ENCODE measurements at regions not wholly inside any gene's neighbourhood (a gene's known extent, or its start where the extent isn't known, plus 50 kb on each side); places are given as distances from the start of the nearest gene placed in this dataset.
A peak's percentile ranks its signal among the peaks of the same experiment; 100 is the strongest.
"Not testable (repeated sequence)": the region's sequence is repeated elsewhere in the genome, so short reads cannot be mapped to it uniquely, and the experiment has no call there.

DNA sequence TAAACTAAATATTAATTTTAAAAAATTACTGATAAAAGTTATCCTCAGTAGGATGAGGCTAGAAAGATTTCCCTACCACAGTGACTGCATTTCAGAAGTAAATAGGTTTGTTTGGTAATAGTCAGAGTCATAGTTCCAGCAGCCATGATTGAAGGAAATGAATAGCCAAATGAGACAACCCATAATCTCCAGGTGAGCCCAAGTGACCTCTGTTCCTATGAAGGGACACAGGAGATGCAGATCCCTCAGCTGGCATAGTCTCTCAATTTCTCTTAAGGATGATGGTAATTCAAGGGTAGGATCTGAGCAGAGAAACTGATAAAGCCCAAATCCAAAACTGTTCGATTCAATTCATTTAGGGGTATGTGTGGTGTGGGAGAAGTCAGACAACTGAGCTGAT lies 461.8 kb downstream of the RAP2B start:
- Mint-ChIP-seq H3K9me3 (peaks cover 31% of the 10 kb centered on the region), H3K4me3 (peak overlapping the region; percentile 58), H3K27me3 (ENCODE audit: low read depth) (no peaks in the 10 kb centered on the region), H3K27ac (peak overlapping the region; percentile 88), H3K4me1 (ENCODE audit: low read depth) (peaks cover 63% of the 10 kb centered on the region), H3K36me3 (ENCODE audit: low read depth) (peaks cover 30% of the 10 kb centered on the region)
- DNase-seq (ENCODE audit: low spot score), result no peak

DNA sequence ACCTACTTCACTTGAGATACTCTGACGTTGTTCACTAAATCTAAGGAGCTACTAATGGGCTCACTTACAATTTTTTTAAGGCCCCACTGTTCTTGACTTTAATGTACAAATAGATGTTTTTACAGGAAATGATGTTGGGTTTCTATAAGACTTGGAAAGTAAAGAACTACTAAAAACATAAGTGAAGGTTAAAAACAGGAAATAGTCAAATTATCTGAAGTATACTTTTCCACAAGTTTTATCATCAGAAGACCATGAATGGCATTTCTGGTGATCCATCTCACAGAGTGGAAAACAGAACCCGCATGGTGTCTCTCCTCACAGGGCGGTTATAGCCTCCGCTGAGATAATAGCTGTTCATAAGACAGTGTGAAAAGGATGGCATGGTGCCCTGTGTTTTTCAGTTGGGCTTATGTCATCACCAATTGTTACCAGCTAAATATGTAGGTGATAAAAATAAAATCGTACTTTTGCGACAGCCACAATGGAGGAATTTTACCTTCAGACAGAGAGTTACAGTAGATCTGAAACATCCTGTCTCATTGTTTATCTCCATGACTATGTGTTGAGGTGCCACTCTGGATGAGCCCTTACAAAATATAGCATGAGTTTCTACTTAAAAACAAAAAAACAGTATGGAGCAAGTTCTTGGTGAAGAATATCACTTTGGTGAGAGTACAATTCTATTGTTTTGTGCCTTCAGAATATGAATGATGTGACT lies 462.4 kb downstream of the RAP2B start:
- Mint-ChIP-seq H3K4me1 (ENCODE audit: low read depth) (peaks cover 65% of the 10 kb centered on the region), H3K9me3 (peaks cover 31% of the 10 kb centered on the region), H3K36me3 (ENCODE audit: low read depth) (peaks cover 30% of the 10 kb centered on the region), H3K27me3 (ENCODE audit: low read depth) (no peaks in the 10 kb centered on the region), H3K4me3 (peak overlapping the region; percentile 58), H3K27ac (peak overlapping the region; percentile 88)
- peak; percentile 50 for DNase-seq (ENCODE audit: low spot score)

DNA sequence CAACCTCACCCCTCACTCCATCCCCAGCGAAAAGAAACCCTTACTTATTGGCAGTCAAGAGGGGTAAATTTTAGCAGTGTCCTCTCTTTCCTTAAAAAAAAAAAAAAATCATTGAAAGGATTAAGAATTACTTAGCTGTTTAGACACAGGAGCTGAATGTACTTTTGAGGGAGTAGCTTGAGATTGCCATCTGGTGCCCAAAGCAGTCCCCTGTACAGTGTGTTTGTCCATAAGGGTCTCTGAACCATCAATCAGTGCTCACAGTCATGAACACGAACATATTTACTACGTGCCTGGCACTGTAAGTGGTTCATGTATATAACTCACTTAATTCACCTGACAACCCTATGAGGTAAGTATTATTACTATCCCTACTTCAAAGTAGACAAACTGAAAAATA lies 463.5 kb downstream of the RAP2B start:
- peaks cover 72% of the 10 kb centered on the region for H3K4me1 Mint-ChIP-seq (ENCODE audit: low read depth)
- H3K27ac Mint-ChIP-seq, result peak overlapping the region; percentile 52
- peaks cover 27% of the 10 kb centered on the region for H3K9me3 Mint-ChIP-seq
- H3K36me3 Mint-ChIP-seq (ENCODE audit: low read depth), result peaks cover 26% of the 10 kb centered on the region
- H3K4me3 Mint-ChIP-seq, result no peak overlapping the region
- no peak for DNase-seq (ENCODE audit: low spot score)
- no peaks in the 10 kb centered on the region for H3K27me3 Mint-ChIP-seq (ENCODE audit: low read depth)

DNA sequence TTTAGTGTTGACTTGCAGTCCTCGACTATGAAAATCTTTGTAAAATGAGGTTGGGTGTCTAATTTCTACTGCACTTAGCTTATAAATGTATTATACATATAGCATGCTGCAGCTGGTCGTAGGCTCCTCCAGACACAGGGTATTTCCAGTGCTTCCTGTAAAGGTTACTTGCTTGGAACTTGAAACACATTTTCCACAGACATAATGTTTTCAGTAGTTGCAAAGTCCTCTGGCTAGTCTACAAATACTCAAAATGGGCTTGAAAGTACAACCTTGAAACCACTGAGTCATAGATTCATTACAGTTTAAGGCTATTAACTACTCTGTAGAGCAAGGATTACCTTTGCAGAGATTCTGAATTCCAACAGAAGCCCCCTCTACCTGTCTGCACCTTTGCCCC lies 464.1 kb downstream of the RAP2B start:
- Mint-ChIP-seq H3K27ac (no peak overlapping the region), H3K4me1 (ENCODE audit: low read depth) (peaks cover 72% of the 10 kb centered on the region), H3K9me3 (peaks cover 20% of the 10 kb centered on the region), H3K4me3 (no peak overlapping the region), H3K36me3 (ENCODE audit: low read depth) (peaks cover 19% of the 10 kb centered on the region), H3K27me3 (ENCODE audit: low read depth) (no peaks in the 10 kb centered on the region)
- peak; percentile 31 for DNase-seq (ENCODE audit: low spot score)

DNA sequence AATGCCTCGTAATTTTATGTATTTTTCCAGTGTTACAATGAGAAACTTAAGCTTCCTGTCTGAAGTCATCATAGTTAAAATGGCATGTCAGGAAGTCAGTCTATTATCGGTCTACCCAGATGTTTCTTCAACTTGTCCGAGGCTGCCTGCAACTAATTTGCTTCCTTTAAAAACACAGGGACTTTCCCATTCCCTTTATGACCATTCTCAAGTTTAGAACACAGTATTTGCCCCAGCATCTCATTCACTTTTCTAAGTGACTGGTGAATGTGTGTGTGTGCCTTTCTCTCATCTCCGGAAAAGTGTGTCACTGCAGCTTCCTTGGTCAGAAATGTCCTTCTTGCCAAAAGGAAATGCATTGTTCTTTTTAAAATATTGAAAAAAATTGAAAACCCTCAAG lies 466.6 kb downstream of the RAP2B start:
- no peak for DNase-seq (ENCODE audit: low spot score)
- peaks cover 4% of the 10 kb centered on the region for H3K9me3 Mint-ChIP-seq
- H3K4me3 Mint-ChIP-seq, result peak overlapping the region; percentile 35
- H3K4me1 Mint-ChIP-seq (ENCODE audit: low read depth), result peaks cover 64% of the 10 kb centered on the region
- no peaks in the 10 kb centered on the region for H3K27me3 Mint-ChIP-seq (ENCODE audit: low read depth)
- peaks cover 8% of the 10 kb centered on the region for H3K36me3 Mint-ChIP-seq (ENCODE audit: low read depth)
- H3K27ac Mint-ChIP-seq, result peak overlapping the region; percentile 19

DNA sequence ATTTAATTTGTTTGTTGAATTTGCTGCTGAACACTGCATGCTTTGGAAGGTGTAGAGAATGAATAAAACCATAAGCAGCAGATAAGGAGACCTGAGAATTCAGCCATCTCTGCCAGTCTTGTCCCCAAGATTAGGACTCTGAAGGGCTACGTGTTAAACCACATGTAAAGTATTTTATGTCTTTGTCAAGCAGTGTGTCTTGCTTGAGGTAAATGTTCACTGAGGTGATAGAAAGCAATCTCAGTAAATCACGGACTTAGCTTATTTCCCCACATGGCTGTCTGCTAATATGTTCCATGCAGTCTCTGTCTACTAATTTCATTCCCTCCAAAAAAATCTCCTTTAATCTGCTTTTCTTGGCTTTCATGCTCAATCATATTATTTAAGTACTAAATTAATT lies 467.1 kb downstream of the RAP2B start:
- no peaks in the 10 kb centered on the region for H3K27me3 Mint-ChIP-seq (ENCODE audit: low read depth)
- H3K9me3 Mint-ChIP-seq, result peaks cover 4% of the 10 kb centered on the region
- peaks cover 63% of the 10 kb centered on the region for H3K4me1 Mint-ChIP-seq (ENCODE audit: low read depth)
- no peak overlapping the region for H3K4me3 Mint-ChIP-seq
- DNase-seq (ENCODE audit: low spot score), result no peak
- H3K27ac Mint-ChIP-seq, result no peak overlapping the region
- peaks cover 5% of the 10 kb centered on the region for H3K36me3 Mint-ChIP-seq (ENCODE audit: low read depth)

DNA sequence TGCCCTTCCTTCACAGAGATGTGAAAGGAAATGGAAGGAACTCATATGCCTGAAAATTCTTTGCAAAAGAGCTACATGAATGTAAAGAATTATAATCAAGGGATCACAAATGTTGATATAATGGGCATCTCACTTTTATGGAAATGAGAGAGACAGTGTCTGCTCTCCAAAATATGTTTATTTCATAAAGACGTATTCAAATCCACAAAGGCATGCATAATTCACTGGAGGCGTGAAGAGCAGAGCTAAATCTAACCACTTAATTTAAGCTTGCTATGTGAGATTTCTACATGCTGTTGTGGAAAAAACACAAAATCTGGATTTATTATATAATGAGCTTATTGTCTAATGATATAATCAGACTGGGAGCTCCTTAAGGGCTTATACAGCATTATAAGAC lies 469.1 kb downstream of the RAP2B start:
- H3K27me3 Mint-ChIP-seq (ENCODE audit: low read depth), result no peaks in the 10 kb centered on the region
- no peak overlapping the region for H3K27ac Mint-ChIP-seq

DNA sequence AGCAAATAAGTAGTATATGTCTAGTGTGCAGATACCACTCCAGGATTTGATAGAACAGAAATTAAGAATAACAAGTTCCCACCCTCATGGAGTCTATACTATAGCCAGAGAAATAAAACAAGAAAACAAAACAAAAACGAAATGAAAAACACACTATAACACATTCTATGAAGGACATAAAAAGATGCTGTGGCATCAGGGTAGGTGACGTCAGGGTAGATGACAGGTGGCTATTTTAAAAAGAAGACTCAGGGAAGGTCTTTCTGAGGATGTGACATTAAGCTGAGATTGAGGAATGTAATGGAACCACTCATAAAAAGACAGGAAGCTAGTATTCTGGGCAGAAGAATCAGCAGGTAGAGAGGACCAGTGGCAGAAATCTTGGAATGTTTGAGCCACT lies 469.6 kb downstream of the RAP2B start:
- no peak overlapping the region for H3K27ac Mint-ChIP-seq
- H3K27me3 Mint-ChIP-seq (ENCODE audit: low read depth), result no peaks in the 10 kb centered on the region
- no peaks in the 10 kb centered on the region for H3K36me3 Mint-ChIP-seq (ENCODE audit: low read depth)
- H3K4me1 Mint-ChIP-seq (ENCODE audit: low read depth), result peaks cover 54% of the 10 kb centered on the region
- no peak for DNase-seq (ENCODE audit: low spot score)
- H3K9me3 Mint-ChIP-seq, result no peaks in the 10 kb centered on the region
- no peak overlapping the region for H3K4me3 Mint-ChIP-seq

More for the DNA sequence above, 469.1 kb downstream of the RAP2B start:
- H3K4me1 Mint-ChIP-seq (ENCODE audit: low read depth), result peaks cover 58% of the 10 kb centered on the region
- DNase-seq (ENCODE audit: low spot score), result no peak
- H3K9me3 Mint-ChIP-seq, result no peaks in the 10 kb centered on the region
- H3K36me3 Mint-ChIP-seq (ENCODE audit: low read depth), result peaks cover 2% of the 10 kb centered on the region
- H3K4me3 Mint-ChIP-seq, result no peak overlapping the region

DNA sequence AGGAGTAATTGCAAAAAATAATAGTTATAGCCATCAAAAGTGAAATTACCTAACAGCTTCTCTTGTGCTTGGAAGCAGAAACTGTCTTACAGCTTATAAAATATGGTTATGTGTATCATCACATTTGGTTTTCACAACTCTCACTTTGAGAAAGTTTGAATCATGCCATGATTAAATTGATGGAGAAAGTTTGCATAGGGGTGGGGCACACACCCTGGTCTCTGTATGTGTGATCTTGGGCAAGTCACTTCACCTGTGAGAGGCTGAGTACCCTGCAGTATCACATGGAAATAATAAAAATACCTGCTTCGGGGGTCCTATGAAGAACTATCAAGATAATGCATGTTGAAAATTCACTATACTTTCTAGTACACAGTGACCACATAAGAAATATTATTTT lies 471.4 kb downstream of the RAP2B start:
- Mint-ChIP-seq H3K9me3 (no peaks in the 10 kb centered on the region), H3K36me3 (ENCODE audit: low read depth) (no peaks in the 10 kb centered on the region), H3K27ac (no peak overlapping the region), H3K27me3 (ENCODE audit: low read depth) (no peaks in the 10 kb centered on the region), H3K4me1 (ENCODE audit: low read depth) (peaks cover 43% of the 10 kb centered on the region), H3K4me3 (no peak overlapping the region)
- DNase-seq (ENCODE audit: low spot score), result no peak

DNA sequence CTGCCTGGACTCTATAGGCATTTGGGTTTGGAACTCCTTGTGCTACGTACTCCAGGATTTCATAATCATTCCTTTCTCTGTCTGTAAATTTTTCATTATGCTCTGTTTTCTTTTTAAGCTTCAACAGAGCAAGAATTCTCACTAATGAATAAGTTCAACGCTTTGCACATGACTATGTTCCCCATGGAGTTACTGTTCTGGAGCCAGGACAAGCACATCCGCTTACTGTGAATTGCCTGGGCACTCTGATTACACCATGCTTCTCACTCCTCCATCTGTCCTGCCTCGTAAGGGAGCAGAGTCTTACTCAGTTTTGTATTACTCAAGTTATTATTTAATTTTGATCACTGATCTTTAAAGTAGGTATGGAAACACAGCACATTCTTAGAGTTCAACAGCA lies 472.7 kb downstream of the RAP2B start:
- Mint-ChIP-seq H3K27me3 (ENCODE audit: low read depth) (no peaks in the 10 kb centered on the region), H3K27ac (no peak overlapping the region), H3K4me1 (ENCODE audit: low read depth) (peaks cover 37% of the 10 kb centered on the region), H3K9me3 (no peaks in the 10 kb centered on the region), H3K4me3 (no peak overlapping the region), H3K36me3 (ENCODE audit: low read depth) (no peaks in the 10 kb centered on the region)
- no peak for DNase-seq (ENCODE audit: low spot score)

DNA sequence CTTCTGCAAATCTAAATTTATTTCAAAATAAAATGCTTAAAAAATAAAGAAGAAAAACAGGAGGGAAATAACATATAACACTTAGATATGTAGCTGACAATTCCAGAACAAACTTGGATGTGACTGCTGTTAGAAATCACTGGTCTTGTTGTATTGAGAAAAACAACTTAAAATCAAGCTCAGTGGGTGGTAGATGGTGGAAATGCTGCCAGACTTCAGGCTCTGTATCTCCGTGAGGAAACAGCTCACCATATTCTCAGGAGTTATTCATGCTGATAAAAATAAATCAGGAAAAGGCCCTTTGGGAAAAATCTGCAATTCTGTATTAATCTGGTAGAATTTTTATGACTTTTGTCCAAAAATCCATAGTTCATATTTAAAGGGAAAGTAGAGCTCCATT lies 477.6 kb downstream of the RAP2B start:
- Mint-ChIP-seq H3K27ac (no peak overlapping the region), H3K9me3 (peaks cover 24% of the 10 kb centered on the region), H3K4me1 (ENCODE audit: low read depth) (peaks cover 40% of the 10 kb centered on the region), H3K27me3 (ENCODE audit: low read depth) (no peaks in the 10 kb centered on the region), H3K4me3 (no peak overlapping the region), H3K36me3 (ENCODE audit: low read depth) (peaks cover 11% of the 10 kb centered on the region)
- DNase-seq (ENCODE audit: low spot score), result no peak

DNA sequence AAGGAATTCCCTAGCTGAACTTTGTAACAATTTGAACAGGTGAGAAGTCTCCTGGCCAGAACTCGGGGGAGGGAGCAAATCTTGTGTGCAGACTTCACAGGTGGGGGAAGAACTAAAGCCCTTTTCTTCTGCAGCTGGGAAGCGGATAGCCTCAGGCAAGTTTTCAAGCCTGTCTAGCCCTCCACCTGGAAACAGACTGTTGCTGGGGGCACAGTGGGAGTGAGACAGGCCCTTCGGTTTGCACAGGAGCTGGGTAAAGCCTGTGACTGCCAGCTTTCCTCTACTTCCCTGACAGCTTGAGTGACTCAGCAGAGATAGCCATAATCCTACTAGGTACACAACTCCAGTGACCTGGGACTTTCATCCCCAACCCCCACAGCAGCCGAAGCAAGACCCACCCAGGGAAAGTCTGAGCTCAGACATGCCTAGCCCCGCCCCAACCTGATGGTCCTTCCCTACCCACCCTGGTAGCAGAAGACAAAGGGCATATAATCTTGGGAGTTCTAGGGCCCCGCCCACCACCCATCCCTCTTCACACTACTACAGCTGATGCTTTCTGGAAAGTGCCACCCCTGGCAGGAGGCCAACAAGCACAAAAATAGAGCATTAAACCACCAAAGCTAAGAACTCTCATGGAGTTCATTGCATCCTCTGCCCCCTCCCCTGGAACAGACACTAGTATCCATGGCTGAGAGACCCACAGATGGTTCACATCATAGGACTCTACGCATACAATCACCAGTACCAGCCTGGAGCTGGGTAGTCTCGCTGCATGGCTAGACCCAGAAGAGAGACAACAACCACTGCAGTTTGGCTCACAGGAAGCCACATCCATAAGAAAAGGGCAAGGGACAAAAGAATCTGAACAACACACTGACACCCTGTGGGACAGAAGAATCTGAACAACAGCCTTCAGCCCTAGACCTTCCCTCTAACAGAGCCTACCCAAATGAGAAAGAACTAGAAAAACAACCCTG lies 479.0 kb downstream of the RAP2B start:
- Mint-ChIP-seq H3K36me3 (ENCODE audit: low read depth) (peaks cover 13% of the 10 kb centered on the region), H3K4me3 (no peak overlapping the region), H3K27ac (no peak overlapping the region), H3K27me3 (ENCODE audit: low read depth) (no peaks in the 10 kb centered on the region), H3K4me1 (ENCODE audit: low read depth) (peaks cover 34% of the 10 kb centered on the region), H3K9me3 (peaks cover 27% of the 10 kb centered on the region)
- no peak for DNase-seq (ENCODE audit: low spot score)

DNA sequence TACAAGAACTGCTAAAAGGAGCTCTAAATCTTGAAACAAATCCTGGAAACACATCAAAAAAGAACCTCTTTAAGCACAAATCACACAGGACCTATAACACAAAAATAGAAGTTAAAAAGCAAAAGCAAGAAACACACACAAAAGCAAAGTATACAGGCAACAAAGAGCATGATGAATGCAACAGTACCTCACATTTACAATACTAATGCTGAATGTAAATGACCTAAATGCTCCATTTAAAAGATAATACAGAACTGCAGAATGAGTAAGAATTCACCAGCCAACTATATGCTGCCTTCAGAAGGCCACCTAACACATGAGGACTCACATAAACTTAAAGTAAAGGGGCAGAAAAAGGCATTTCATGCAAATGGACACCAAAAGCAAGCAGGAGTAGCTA lies 478.6 kb upstream of the ARHGEF26 start:
- H3K27ac Mint-ChIP-seq, result not testable (repeated sequence)

DNA sequence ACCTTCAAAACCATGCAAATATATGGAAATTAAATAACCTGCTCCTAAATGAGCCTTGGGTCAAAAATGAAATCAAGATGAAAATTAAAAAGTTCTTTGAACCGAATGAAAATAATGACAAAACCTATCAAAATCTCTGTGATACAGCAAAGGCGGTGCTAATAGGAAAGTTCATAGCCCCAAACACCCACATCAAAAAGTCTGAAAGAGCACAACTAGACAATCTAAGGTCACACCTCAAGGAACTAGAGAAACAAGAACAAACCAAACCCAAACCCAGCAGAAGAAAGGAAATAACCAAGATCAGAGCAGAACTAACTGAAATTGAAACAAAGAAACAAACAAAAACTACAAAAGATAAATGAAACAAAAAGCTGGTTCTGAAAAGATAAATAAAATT lies 477.7 kb upstream of the ARHGEF26 start:
- Mint-ChIP-seq H3K4me1 (ENCODE audit: low read depth) (peaks cover 34% of the 10 kb centered on the region), H3K36me3 (ENCODE audit: low read depth) (peaks cover 13% of the 10 kb centered on the region), H3K4me3 (peak overlapping the region; percentile 55)

More for the DNA sequence above, 478.6 kb upstream of the ARHGEF26 start:
- H3K4me1 Mint-ChIP-seq (ENCODE audit: low read depth), result peaks cover 34% of the 10 kb centered on the region
- peaks cover 13% of the 10 kb centered on the region for H3K36me3 Mint-ChIP-seq (ENCODE audit: low read depth)
- not testable (repeated sequence) for H3K27me3 Mint-ChIP-seq (ENCODE audit: low read depth); H3K4me3 Mint-ChIP-seq; DNase-seq (ENCODE audit: low spot score)
- peaks cover 27% of the 10 kb centered on the region for H3K9me3 Mint-ChIP-seq

More for the DNA sequence above, 477.7 kb upstream of the ARHGEF26 start:
- DNase-seq (ENCODE audit: low spot score); H3K27me3 Mint-ChIP-seq (ENCODE audit: low read depth): not testable (repeated sequence)
- Mint-ChIP-seq H3K27ac (peak overlapping the region; percentile 64), H3K9me3 (peaks cover 27% of the 10 kb centered on the region)

Measured in T-helper 2 cell treated with Interferon-gamma antibody and Interleukin-4, amounts not matched to agents 5 μg/mL and 100 μg/mL, for 36 hours (primary cell).